GM18511 (cell line): ENCODE measurements at regions not wholly inside any gene's neighbourhood (a gene's known extent, or its start where the extent isn't known, plus 50 kb on each side); places are given as distances from the start of the nearest gene placed in this dataset.

ENCODE experiments used
- ATAC-seq: cut with Tn5 transposase; IDR thresholded peaks from one replicate; pipeline ENCODE4 v1.9.1; 2021; ENCODE audit warnings: mild to moderate bottlenecking, moderate library complexity; ENCODE audit not compliant: unreplicated experiment

DNA sequence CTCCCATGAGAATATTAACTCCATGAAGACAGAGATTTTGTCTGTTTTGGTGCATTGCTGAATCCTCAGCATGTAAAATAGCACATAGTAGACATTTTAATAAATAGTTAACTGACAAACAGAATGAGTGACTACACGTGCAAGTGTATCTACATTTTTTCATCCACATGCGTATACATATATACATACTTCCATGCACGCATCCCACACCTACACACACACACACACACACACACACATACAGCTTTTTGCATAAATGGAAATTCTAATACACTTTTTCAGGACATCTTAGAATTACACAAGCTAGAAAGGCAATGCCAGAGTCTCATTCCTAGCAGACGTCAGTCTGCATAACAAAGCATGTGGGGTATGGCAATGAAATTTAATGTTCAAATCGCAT lies 139.7 kb upstream of the LRFN2 start:
- ATAC-seq = no peak

DNA sequence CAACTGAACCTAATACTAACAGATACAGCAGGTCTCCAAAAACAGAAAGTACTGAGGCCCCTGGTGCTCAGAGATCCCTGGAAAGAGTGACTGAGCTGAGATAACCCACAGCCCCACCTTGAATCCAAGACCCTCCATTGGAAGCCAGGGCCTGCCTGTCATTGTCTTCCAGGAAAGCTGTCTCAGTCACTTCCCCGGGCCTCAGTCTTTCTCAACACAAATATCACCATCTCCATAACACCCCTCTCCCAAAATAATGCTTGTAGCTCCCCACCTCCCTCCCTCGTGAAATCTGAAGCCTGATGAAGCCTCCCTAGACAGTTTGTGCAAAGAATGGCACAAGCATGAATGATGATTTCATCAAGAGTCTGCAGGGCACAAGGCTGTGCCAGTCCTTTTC lies 138.2 kb upstream of the LRFN2 start:
- ATAC-seq = no peak

- no peak for ATAC-seq
Measured at GRCh38 chr6:40724886-40725285, 137.7 kb upstream of the LRFN2 start.

DNA sequence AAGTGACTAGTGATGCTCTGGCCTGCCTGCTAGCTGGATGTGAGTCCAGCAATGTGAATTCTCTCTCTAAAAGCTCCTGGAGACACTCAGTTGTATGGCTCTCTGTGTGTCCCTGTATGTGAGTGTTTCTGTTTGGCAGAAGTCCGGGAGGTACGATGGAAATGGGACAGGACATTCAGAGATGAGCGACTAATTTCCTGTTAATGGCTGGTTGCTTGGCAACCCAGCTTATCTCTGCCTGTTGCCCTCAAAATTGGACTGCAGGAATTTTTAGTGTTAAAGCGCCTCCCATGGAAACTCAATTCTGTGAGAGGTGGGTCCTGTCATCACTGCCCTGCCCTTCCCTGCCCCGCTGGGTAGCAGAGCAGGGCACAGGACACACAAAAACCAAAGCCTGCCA lies 136.8 kb upstream of the LRFN2 start:
- no peak for ATAC-seq

GRCh38 chr6:40722553-40723258 lies 135.5 kb upstream of the LRFN2 start:
- no peak for ATAC-seq

GRCh38 chr6:40722091-40722490 lies 134.9 kb upstream of the LRFN2 start:
- no peak for ATAC-seq

- ATAC-seq = no peak
Measured at GRCh38 chr6:40721271-40721952, 134.2 kb upstream of the LRFN2 start.

DNA sequence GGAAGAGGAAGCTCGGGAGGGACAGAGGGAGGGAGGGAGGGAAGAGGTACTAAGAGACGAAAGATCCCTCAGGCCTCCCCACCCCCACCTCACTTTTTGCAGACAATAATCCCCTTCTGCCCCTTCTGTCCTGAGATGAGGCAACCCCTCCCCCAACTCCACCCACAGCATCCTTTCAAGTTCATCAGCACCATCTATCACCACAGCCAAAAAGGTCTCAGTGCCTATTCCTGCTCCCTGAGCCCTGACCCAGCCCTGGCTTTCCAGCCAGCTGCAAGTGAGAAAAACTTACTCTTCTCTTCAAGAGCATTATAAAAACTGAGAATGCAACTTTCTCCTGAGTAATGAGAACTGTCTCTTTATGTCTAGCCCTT lies 133.2 kb upstream of the LRFN2 start:
- no peak for ATAC-seq

DNA sequence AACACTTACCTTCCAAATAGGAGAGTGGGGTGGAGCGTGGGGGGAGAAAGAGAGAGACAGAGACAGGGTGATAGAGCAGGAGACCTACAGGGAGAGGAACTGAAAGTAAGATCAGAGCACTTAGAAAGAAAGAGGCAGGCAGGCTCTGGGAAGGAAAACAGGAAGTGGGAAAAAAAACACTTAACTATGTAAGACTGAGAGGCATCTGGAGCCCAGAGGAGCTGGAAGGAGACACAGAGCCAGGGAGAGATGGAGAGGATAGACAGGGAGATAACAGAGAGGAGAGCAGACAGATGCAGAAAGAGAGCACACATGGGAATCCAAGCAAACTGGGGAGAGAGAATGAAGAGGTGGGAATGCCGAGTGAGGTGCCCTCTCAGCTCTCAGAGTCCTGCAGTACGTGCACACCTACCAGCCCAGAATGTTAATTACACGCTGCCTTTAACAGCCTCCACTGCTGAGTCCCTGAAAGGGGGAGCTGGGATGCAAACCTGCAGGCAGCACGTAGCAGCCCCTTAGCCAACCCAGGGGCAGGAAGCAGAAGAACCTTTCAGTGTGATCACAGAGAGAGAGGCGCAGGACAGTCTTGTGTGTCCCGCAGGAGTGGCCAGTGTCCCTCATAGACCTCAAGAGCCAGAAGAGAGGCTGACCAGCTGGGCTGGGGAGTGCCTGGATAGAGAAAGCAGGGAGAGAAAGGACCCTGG lies 132.7 kb upstream of the LRFN2 start:
- peak; percentile 91 for ATAC-seq

- ATAC-seq = no peak
Measured at GRCh38 chr6:40718401-40718800, 131.2 kb upstream of the LRFN2 start.

GRCh38 chr6:40717411-40718057 lies 130.4 kb upstream of the LRFN2 start:
- ATAC-seq = no peak

DNA sequence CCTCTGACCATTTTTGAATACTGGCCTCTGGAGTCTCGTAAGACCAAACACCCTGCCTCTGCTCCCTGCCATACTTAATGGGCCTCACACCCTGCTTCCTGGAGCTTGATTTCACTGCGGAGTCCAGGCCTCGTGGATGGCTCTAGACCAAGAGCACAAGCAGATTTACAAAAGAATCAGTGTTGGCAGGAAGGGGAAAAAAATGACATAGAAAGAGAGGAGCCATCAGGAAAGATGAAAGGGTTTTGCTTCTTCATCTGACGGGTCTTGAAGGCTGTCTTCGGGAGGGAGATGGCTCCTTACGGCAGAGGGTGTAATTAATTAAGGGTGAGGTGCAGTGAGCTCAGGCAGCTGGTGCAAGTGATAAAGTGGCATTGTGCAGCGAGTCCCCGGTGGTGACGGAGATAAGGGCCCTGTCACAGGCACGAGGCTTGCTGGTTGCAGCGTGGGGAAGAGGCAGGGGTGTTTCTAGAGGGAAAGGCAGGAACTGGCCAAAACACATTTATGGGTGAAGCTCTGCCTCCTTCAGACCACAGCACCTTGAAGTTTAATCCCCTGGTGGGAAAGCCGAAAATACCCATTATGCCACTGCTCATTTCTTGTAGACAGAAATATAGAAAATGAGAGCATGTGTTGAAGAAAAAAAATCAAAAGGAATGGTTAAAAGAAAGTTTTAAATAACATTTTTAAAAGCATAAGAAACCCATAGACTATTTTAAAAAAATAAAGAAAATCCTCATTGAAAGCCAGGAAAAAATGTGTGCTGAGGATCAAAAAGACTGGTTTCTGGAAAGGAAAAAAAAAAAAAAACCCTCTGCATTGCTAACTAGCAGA lies 128.6 kb upstream of the LRFN2 start:
- no peak for ATAC-seq

DNA sequence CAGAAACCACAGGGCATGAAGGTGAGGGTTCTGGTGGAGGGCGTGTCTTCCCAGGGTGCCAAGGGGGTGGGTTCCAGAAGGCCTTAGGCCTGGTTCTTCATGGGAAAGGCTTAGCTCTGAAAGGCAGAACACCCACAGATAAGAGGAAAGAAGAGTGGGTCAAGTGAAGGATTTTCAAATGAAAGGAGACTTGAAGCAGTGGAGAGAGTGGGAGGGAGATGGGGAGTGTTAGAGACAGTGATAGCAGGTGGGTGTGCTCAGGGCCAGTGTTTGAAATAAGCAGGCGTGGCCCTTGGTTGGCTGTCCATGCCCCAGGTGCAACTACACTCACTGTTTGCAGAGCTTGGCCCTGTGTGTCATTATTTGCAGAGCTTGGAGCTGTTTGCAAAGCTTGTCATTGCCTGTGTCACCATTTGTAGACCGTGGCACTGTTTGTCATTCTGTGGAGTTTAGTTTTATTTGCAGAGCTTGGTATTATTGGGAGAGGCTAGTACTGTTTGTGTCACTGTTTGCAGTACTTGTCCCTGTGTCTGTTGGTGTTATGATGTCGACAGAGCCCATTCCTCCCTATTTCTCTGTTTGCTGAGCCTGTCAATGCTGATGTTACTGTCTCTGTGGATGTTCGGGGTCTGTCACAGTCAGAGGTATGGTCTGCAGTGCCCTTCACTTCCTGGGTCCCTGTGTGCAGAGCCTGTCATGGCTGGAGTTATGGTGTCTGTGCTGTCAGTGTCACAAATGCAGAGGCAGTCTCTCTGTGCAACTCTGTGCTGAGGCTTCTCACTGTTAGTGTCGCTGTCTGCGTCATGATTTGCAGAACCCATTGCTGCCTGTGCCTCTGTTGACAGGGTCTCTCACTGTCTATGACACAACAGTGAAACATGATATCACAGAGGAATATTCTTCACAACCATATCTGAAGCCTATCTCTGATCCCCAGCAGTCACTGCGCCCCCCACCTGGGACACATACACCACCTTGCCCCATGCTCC lies 127.7 kb upstream of the LRFN2 start:
- no peak for ATAC-seq

DNA sequence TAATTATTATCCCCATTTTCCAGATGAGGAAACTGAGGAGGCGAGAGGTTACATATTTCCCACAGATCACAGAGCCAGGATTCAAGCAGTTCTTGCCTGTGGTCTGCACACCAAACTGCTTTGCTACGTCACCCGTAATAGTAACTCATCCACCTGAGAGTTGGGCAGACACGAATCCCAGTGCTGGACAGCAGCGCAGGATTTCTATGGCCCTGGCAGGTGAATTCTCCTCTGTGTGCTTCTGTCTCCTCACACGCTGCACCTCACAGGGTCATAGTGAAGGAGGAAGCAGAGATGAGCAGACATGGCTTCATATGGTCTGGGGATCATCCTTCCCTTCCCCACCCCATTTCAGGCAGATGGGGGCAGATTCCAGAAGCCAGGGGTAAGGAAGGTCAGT lies 127.0 kb upstream of the LRFN2 start:
- no peak for ATAC-seq

GRCh38 chr6:40713002-40713719 lies 126.0 kb upstream of the LRFN2 start:
- ATAC-seq = no peak

GRCh38 chr6:40710626-40711330 lies 123.6 kb upstream of the LRFN2 start:
- no peak for ATAC-seq

DNA sequence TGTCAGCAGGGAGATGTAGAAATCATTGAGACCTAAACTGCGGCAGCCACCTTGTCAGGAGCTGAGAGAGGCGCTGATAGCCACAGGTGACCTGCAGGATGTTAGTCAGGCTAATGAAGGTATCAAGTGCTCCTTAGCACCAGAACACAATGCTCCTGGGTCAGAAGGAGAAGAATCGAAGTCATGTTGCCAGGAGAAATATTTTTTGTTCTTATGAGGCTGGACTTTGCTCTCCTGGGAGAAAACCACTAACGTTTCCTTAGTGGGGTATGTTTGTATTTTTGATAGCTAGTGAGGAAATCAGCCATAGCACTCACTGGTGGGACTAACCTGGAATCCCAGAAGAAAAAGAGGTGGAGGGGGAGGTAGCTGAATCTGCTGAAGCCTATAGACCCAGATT lies 120.9 kb upstream of the LRFN2 start:
- no peak for ATAC-seq

- ATAC-seq = no peak
Measured at GRCh38 chr6:40706178-40706577, 119.0 kb upstream of the LRFN2 start.
